H9 (cell line): ENCODE measurements at regions not wholly inside any gene's neighbourhood (a gene's known extent, or its start where the extent isn't known, plus 50 kb on each side); places are given as distances from the start of the nearest gene placed in this dataset.

Experiments
- DNase-seq: peaks from one replicate; pipeline ENCODE4 v3.0.0-alpha.2; 2017
- H2AFZ ChIP-seq: one replicate; pipeline ENCODE4 v1.6.1; 2013; ENCODE audit warnings: mild to moderate bottlenecking, low read length, control low read depth, moderate library complexity
- H2AK5ac ChIP-seq: 2 replicates; pipeline ENCODE4 v1.6.1; 2013; ENCODE audit warnings: low read length, control low read depth, mixed read lengths; ENCODE audit not compliant: insufficient read length
- H2BK120ac ChIP-seq: one replicate; pipeline ENCODE4 v1.6.1; 2013; ENCODE audit warnings: low read depth, mild to moderate bottlenecking, low read length, control low read depth, inconsistent platforms; ENCODE audit not compliant: poor library complexity, severe bottlenecking
- H2BK12ac ChIP-seq: 2 replicates; pipeline ENCODE4 v1.6.1; 2013; ENCODE audit warnings: low read length, control low read depth, mixed read lengths, low read depth; ENCODE audit not compliant: insufficient read length
- H2BK15ac ChIP-seq: 2 replicates; pipeline ENCODE4 v1.6.1; 2013; ENCODE audit warnings: low read depth, low read length, control low read depth
- H2BK20ac ChIP-seq: one replicate; pipeline ENCODE4 v1.6.1; 2013; ENCODE audit warnings: low read depth, mild to moderate bottlenecking, low read length, control low read depth, inconsistent platforms; ENCODE audit not compliant: poor library complexity, severe bottlenecking
- H2BK5ac ChIP-seq: 2 replicates; pipeline ENCODE4 v1.6.1; 2013; ENCODE audit warnings: low read length, control low read depth, mixed read lengths; ENCODE audit not compliant: insufficient read length
- H3K14ac ChIP-seq: 2 replicates; pipeline ENCODE4 v1.6.1; 2013; ENCODE audit warnings: low read length, control low read depth; ENCODE audit not compliant: insufficient read depth
- H3K18ac ChIP-seq: 2 replicates; pipeline ENCODE4 v1.6.1; 2013; ENCODE audit warnings: low read depth, mild to moderate bottlenecking, mixed read lengths, low read length, control low read depth; ENCODE audit not compliant: insufficient read length
- H3K23ac ChIP-seq: 2 replicates; pipeline ENCODE4 v1.6.1; 2013; ENCODE audit warnings: low read length, control low read depth, mixed read lengths, low read depth; ENCODE audit not compliant: insufficient read length
- H3K23me2 ChIP-seq: 2 replicates; pipeline ENCODE4 v1.6.1; 2013; ENCODE audit warnings: low read depth, mild to moderate bottlenecking, mixed read lengths, low read length, control low read depth; ENCODE audit not compliant: insufficient read length, poor library complexity, severe bottlenecking
- H3K27ac ChIP-seq: 2 replicates; pipeline ENCODE4 v1.5.1; 2013; ENCODE audit warnings: low read length, control low read depth, mixed read lengths, low read depth; ENCODE audit not compliant: insufficient read length
- H3K27me3 ChIP-seq: 2 replicates; pipeline ENCODE4 v1.6.1; 2013; ENCODE audit warnings: low read length, control low read depth, inconsistent platforms; ENCODE audit not compliant: insufficient read depth
- H3K4ac ChIP-seq: 2 replicates; pipeline ENCODE4 v1.6.1; 2013; ENCODE audit warnings: low read depth, mild to moderate bottlenecking, control low read depth, inconsistent platforms, low read length, moderate library complexity
- H3K4me1 ChIP-seq: 2 replicates; pipeline ENCODE4 v1.6.1; 2013; ENCODE audit warnings: low read length, control low read depth, inconsistent platforms; ENCODE audit not compliant: insufficient read depth
- H3K4me2 ChIP-seq: 2 replicates; pipeline ENCODE4 v1.6.1; 2013; ENCODE audit warnings: low read length, control low read depth, mixed read lengths; ENCODE audit not compliant: insufficient read length, insufficient read depth
- H3K56ac ChIP-seq: 2 replicates; pipeline ENCODE4 v1.6.1; 2013; ENCODE audit warnings: low read depth, mild to moderate bottlenecking, mixed read lengths, low read length, control low read depth; ENCODE audit not compliant: insufficient read length
- H3K79me1 ChIP-seq: 2 replicates; pipeline ENCODE4 v1.6.1; 2013; ENCODE audit warnings: low read depth, mild to moderate bottlenecking, moderate library complexity, low read length, control low read depth, inconsistent platforms; ENCODE audit not compliant: insufficient read depth, poor library complexity, severe bottlenecking
- H3K79me2 ChIP-seq: 2 replicates; pipeline ENCODE4 v1.6.1; 2013; ENCODE audit warnings: low read length, control low read depth, inconsistent platforms; ENCODE audit not compliant: insufficient read depth
- H3K9ac ChIP-seq: 2 replicates; pipeline ENCODE4 v1.6.1; 2013; ENCODE audit warnings: low read length, control low read depth, mixed read lengths; ENCODE audit not compliant: insufficient read length; ENCODE audit errors: extremely low read depth
- H3K9me3 ChIP-seq: one replicate; pipeline ENCODE4 v1.6.1; 2013; ENCODE audit warnings: low read depth, low read length, inconsistent platforms; ENCODE audit not compliant: control insufficient read depth
- H3T11ph ChIP-seq: one replicate; pipeline ENCODE4 v1.6.1; 2013; ENCODE audit warnings: mild to moderate bottlenecking, low read length, control low read depth, inconsistent platforms
- H4K20me1 ChIP-seq: one replicate; pipeline ENCODE4 v1.6.1; 2013; ENCODE audit not compliant: control insufficient read depth, insufficient read length, insufficient read depth
- H4K5ac ChIP-seq: 2 replicates; pipeline ENCODE4 v1.6.1; 2013; ENCODE audit warnings: low read depth, mild to moderate bottlenecking, mixed read lengths, low read length, control low read depth; ENCODE audit not compliant: insufficient read length
- H4K8ac ChIP-seq: replicated peaks from 2 replicates; pipeline ENCODE4 v1.6.1; 2013; ENCODE audit warnings: low read length, control low read depth, mixed read lengths, low read depth; ENCODE audit not compliant: insufficient read length
- H4K91ac ChIP-seq: 2 replicates; pipeline ENCODE4 v1.6.1; 2013; ENCODE audit warnings: low read depth, mild to moderate bottlenecking, moderate library complexity, mixed read lengths, low read length, control low read depth; ENCODE audit not compliant: insufficient read length
- H3K27ac Mint-ChIP-seq, 3 experiments: 2 replicates in 2 of 3; 3 replicates in 1 of 3; pipeline ENCODE4 v1.8.0; 2020 to 2021; ENCODE audit warnings: mixed read lengths in 3 of 3, mild to moderate bottlenecking in 1 of 3, moderate library complexity in 1 of 3
- H3K27me3 Mint-ChIP-seq: 2 replicates; pipeline ENCODE4 v1.8.0; 2021; ENCODE audit warnings: low read depth, mild to moderate bottlenecking, moderate library complexity, mixed read lengths
- H3K36me3 Mint-ChIP-seq, 3 experiments: 2 replicates in 2 of 3; 3 replicates in 1 of 3; pipeline ENCODE4 v1.8.0; 2020 to 2021; ENCODE audit warnings: low read depth in 3 of 3, mixed read lengths in 3 of 3; ENCODE audit not compliant: insufficient read depth in 1 of 3
- H3K4me1 Mint-ChIP-seq, 2 experiments: 2 replicates each; pipeline ENCODE4 v1.8.0; 2020; ENCODE audit warnings: mixed read lengths in 2 of 2
- H3K4me3 Mint-ChIP-seq, 2 experiments: 2 replicates in 1 of 2; 3 replicates in 1 of 2; pipeline ENCODE4 v1.8.0; 2020 to 2021; ENCODE audit warnings: mild to moderate bottlenecking in 2 of 2, mixed read lengths in 2 of 2, moderate library complexity in 1 of 2
- H3K9me3 Mint-ChIP-seq, 2 experiments: 2 replicates in 1 of 2; 3 replicates in 1 of 2; pipeline ENCODE4 v1.8.0; 2020; ENCODE audit warnings: mild to moderate bottlenecking in 2 of 2, mixed read lengths in 2 of 2, moderate library complexity in 1 of 2
- CTCF ChIP-seq: fragments of 200-600 bp; sonication (generic); conservative IDR thresholded peaks from 3 replicates; pipeline ENCODE4 v1.8.0; 2021; ENCODE audit warnings: antibody characterized with exemption, mild to moderate bottlenecking

DNA sequence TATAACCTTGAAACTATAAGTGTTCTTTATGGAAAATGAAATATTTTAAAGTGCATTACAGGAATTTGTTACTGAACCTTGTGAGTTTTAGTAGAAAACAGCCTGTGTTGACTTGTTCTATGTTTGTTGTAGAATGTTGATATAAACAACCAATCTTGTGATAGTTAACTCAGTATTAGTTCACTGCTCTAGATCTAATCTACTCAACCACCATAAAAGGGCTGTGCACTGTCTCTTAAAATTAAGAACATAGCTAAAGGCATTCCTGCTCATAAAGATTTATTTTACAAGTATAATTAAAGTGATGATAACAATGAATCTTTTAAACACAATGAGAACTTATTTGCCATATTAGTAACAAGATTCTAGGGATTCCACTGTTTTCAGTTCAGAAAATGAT, 110.5 kb upstream of the KLF7 start:
- H4K20me1 ChIP-seq, result no peaks in the 10 kb centered on the region
- no peak overlapping the region for H4K8ac ChIP-seq
- H2BK120ac ChIP-seq, result no peak overlapping the region
- no peak overlapping the region for H2BK5ac ChIP-seq
- H2BK15ac ChIP-seq, result no peak overlapping the region
- H3K23me2 ChIP-seq, result no peaks in the 10 kb centered on the region
- no peaks in the 10 kb centered on the region for H3K27me3 ChIP-seq
- H3K4me2 ChIP-seq, result no peak overlapping the region
- H3K27ac ChIP-seq, result no peak overlapping the region
- no peak overlapping the region for H2AK5ac ChIP-seq
- H3K9me3 Mint-ChIP-seq, result peaks cover 2 to 3% of the 10 kb centered on the region in 2 experiments; a peak in 3 of 5 replicates
- no peak overlapping the region for H3K56ac ChIP-seq
- H3K27ac Mint-ChIP-seq, result no peak overlapping the region
- H3K4me3 Mint-ChIP-seq, result no peak overlapping the region
- H3K9ac ChIP-seq, result no peak overlapping the region
- no peak overlapping the region for H3K18ac ChIP-seq
- DNase-seq, result no peak
- peaks cover 0 to 8% (median 2%) of the 10 kb centered on the region in 3 experiments; a peak in 1 of 7 replicates for H3K36me3 Mint-ChIP-seq
- no peak overlapping the region for H2AFZ ChIP-seq
- H3K79me2 ChIP-seq, result no peaks in the 10 kb centered on the region
- no peaks in the 10 kb centered on the region; the same call in 1 of the 2 replicates for H3K27me3 Mint-ChIP-seq
- no peak overlapping the region for H4K91ac ChIP-seq
- peaks cover 4 to 8% of the 10 kb centered on the region in 2 experiments for H3K4me1 Mint-ChIP-seq
- no peak overlapping the region for H2BK20ac ChIP-seq
- no peaks in the 10 kb centered on the region for H3K4me1 ChIP-seq
- H3K14ac ChIP-seq, result no peak overlapping the region
- no peak overlapping the region for H3K23ac ChIP-seq
- H3K9me3 ChIP-seq, result no peaks in the 10 kb centered on the region
- H4K5ac ChIP-seq, result no peak overlapping the region
- H3K79me1 ChIP-seq, result no peaks in the 10 kb centered on the region
- no peak overlapping the region for H3K4ac ChIP-seq
- H3T11ph ChIP-seq, result no peak overlapping the region
- H2BK12ac ChIP-seq, result no peak overlapping the region
- TF ChIP-seq CTCF, result no peak
